GM21737 (cell line): ENCODE measurements at regions not wholly inside any gene's neighbourhood (a gene's known extent, or its start where the extent isn't known, plus 50 kb on each side); places are given as distances from the start of the nearest gene placed in this dataset.

ENCODE experiments used
- ATAC-seq: cut with Tn5 transposase; IDR thresholded peaks from one replicate; pipeline ENCODE4 v1.9.1; 2021; ENCODE audit warnings: mild to moderate bottlenecking, moderate library complexity; ENCODE audit not compliant: unreplicated experiment

DNA sequence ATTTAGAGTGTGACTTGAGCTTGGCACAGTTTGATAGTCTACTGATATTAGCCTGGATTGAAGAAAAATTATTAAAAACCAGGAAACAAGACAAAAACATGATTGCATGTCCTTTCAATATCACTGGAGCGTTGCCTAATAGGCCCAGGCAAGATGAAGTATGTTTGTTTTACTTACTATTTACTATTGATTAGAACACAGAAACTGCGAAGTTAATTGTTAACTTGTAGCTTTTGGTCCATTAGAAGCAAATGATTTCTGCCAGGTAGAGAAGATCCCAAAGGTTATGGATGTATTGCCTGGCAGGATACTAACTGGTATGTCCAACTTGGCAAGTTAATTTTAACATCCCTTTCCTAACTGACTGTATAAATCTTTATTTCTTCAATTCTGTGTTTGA, 268.9 kb downstream of the ETNK1 start:
- no peak for ATAC-seq

DNA sequence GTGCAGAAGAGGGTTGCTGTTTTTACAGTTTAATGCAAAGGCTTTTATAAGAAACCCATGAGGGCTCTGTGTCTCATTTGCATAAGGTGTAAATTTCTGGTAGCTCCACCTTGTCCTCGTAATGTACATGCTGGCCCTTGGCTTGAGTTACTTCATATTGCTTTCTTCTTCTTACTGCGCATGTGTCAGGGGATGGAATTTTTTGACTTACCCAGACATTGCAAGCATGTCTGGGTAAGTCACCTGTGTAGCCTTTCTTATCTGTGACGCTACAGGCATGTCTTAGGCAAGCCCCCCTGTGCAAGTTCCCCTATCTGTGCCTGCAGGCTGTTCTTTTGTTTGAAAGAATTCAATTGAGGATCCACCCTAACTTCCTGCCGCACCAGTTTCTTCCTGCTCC, 274.2 kb downstream of the ETNK1 start:
- no peak for ATAC-seq

DNA sequence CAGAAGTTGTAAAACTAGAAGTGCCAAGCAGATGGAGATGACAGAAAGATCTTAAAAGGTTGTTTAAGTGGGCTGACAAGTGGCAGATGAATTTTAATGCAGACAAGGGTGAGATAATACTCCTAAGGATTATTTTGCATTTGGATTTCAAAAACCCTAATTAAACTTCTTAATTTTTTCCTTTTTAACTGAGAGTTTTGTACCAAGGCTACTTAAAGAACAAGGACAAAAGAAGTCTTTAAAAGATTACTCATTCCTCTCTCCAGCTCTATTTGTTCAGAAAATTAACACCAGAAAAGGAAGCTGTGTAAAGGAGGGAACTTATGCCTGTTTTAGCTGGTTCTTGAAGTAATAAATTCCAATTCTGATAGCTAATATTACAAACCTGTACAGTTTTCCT, 275.4 kb downstream of the ETNK1 start:
- ATAC-seq, result no peak

DNA sequence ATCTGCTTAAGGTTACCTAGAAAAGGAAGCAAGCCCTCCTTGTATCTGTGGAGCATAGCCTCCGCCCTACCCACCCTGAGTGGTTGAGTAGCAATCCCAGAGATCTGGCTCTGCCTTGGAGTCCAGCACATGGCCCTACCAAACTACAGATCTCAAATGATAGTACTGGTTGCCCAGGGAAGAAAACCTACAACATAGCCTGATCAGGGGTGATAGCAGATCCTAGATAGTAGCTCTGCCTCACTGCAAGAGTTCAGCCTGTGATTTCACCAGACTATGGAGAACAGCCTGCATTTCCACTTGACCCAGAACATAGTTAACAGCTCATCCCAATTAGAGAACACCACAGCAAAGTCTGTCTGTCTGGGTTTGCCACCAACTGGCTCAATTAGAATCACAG, 279.5 kb downstream of the ETNK1 start:
- ATAC-seq, result no peak

DNA sequence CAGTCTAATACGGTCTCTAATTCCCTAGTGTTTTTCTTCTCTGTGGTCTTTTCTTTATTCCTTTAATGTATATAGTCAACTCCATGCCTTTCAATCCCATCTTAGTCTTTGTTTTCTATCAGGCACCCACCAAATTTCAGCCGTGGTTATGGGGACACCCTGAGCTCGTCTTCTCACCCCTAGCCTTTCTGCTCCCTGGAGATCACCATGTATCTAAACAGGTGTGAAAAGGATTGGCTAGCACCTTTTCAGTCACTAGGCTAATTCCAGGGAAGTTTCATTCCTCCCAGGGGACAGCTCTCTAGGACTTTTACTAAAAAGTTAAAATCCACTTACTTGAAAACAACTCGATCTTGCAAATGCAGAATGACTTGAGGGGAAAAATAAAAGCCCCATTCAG, 291.3 kb downstream of the ETNK1 start:
- ATAC-seq, result no peak

DNA sequence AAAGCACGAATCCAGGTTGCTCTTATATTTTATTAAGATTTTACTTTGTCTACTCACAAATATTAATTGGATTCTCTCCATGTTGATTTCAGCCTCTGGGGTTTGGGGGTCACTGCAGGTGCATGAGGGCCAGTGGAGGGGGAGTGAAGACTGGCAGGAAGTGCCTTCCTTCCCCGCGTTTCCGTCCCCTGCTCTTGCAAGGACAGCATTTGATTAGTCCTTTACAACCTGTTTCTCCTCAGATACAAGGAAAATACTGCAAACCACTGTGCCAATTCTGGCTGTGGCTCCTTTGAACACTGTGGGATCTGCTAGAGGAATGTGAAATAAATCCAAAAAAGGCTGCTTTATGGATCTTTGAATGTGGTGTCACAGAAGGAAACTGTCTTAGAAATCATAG, 291.8 kb downstream of the ETNK1 start:
- no peak for ATAC-seq

DNA sequence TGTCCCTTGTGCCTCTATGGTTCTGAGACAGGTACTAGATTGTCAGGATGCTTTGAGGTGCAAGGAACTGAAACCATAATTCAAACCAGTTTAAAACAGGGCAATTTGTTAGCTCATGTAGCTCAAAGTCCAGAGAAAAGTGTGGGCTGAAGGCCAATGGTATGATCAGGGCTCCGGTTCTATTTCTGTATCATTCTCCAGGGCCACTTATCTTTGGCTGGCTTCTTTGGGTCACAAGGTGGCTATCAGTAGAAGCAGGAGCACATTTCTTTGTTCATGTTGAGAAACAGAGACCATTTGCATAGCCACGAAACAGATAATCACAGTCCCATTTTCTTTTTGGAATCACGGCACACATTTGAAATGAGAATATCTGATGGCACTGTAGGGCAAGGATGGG, 294.9 kb downstream of the ETNK1 start:
- no peak for ATAC-seq

DNA sequence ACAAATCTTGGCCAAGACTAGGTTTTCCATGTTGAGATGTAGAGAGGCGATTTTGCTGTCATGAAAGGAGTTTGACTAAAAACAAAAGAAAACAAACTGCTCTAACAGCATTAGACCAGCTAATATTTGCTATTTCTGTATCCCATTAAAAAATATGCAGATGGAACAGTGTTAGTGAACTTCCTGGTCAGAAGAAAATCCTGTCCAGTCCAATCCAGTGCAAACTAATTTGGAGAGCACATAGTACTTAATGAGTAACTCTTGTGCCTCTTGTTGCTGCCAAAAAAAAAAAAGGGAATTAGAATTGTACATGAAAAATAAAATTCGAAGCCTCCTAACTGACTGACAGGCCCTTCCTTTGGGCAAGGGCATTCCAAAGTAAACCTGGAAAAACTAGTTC, 298.8 kb downstream of the ETNK1 start:
- no peak for ATAC-seq

DNA sequence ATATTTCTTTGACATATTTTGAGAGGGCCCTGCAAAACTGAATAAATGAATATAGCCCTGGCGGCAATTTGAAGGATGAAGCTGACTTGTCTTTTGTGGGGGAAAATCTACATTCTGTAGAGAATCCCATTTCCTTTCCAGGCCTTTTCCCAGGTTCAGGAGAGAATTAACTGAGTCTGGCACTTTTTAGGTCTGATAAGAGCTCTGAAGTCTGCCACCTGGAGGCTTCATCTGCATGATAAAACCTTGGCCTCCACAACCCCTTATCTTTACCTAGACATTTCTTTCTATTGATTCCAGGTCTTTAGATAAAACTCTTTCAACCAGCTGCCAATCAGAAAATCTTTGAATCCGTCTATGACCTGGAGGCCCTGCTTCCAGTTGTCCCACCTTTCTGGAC, 299.4 kb downstream of the ETNK1 start:
- ATAC-seq, result no peak

DNA sequence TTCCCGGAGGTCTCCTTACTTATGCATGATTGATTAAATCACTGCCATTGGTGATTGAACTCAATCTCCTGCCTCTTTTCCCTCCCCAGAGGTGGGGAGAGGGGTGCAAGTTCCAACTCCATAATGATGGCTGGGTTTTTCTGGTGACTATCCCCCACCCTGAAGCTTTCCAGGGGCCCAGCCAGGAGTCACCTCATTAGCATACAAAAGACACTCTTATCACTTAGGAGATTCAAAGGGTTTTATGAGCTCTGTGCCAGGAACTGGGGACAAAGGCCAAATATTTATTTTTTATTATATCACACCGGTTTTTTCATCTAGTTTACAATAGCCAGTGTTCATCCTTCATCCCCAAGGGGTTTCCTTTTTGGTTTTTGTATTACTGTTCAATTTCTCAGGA, 300.7 kb downstream of the ETNK1 start:
- ATAC-seq, result no peak

DNA sequence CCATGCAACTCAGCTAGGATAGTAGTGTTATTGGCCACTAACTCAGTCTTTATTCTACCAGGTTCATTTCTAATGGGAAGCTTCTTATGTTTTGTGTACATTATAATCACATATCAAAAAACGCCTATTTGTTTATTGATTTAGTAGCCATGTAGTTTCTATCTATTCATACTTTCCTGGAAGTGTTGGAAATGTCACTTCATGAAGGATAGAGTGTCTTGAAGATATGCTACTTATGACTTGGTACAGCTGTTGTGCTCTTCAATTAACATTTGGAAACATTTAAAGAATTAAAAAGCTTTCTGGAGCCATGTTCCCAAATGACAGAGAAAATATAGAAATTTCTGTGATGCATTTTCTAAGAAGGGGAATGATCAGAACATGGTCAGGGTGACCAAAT, 307.5 kb downstream of the ETNK1 start:
- no peak for ATAC-seq

DNA sequence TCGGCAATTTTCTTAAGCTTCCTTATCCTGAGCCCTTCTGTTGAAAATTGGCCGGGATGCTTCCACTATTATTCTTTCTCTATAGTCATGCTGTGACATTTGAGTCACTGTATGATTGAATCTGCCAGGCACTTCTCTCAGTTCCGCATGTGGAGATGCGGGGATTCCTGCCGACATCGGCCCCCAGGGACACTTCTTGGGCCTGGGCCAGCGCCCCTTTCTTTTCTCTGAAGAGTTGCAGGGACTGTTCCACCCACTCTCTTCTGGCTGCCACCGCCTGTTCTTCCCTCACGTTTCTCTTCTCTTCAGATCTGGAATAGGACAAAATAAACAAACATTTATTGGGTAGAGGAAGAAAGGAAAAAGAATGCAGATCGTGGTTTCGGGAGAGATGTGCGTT, 310.1 kb downstream of the ETNK1 start:
- ATAC-seq, result no peak

DNA sequence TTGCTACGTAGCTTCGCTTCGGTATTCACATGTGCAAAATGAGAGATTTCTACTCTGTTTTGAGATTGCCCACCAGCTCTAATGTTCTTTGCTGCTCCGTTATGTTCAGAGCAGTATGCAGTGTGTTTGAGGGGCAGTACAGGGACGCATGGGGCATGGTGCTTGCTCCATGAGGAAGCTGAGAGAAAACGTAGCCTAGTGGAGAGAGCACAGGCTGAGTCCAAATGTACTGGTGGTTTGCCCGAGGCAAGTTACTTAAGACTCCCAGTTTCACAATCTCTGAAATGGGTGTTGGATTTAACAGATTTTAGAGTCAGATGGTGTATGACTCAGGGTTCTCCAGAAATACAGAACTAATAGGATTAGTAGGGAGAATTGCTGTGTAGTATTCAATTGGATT, 310.5 kb downstream of the ETNK1 start:
- ATAC-seq, result no peak

DNA sequence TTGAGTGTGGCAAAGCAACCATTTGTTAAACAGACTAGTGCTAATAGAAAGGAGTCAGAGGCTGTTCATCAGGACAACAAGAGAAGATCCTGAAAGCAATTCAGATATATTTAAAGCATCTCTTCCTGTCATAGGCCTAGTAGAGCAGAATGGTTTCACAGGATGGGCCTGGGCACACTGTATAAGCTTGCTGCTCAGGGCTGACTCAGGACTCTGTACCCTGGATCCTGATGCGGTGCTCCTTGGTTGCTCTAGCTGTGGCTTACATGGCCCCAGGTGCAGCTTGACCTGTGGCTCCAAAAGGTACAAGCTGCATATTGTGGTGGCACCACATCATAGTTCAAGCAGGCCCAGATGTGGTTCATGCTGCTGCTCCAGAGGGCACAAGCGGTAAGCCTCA, 313.4 kb downstream of the ETNK1 start:
- no peak for ATAC-seq

DNA sequence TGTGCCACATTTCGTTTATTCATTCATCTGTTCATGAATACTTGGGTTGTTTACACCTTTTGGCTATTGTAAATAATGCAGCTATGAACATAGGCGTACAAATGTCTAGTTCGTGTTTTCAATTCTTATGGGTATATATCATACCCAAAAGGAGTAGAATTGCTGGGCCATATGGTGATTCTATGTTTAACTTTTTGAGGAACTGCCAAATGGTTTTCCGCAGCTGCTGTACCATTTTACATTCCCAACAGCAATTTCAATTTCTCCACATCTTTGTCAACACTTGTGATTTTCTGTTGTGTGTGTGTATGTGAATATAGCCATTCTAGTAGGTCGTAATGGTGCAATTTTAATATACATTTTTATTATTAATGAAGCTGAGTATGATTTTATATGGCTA, 326.2 kb downstream of the ETNK1 start:
- no peak for ATAC-seq

DNA sequence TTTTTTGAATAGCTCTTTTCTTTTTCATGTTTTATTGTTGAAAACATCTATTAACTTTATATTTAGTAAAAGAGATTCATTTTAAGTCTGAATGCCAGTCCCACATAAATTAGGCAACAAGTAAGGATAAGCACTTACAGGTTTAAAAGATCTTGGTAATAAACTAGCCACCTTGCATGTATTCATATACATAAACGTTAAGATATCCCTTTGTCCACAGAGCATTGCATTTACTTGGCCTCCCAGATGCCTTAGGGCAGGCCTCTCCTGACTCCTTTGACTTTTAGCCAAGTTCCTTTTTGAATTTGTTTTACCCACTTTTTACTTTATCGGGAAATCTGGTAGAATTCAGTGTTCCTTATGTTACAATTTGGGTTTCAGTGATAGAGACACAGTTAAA, 331.7 kb downstream of the ETNK1 start:
- ATAC-seq, result no peak

DNA sequence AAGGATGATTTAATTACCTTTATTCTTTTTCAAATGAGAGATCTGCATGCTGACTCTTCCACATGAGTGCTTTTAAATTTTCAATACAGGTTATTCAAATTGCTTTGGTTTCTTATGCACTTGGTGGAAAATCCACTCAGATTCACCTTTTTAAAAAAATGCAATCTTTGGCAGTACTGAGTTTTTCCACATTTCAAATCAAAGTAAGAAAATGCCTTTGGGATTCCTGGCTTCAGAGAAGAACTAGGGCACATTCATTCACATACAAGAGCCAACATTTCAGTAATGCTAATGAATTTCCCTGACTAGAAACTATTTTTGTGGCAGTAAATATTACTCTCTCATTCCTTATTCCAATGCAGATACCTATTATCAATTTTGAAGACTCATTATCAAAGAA, 342.2 kb downstream of the ETNK1 start:
- no peak for ATAC-seq

DNA sequence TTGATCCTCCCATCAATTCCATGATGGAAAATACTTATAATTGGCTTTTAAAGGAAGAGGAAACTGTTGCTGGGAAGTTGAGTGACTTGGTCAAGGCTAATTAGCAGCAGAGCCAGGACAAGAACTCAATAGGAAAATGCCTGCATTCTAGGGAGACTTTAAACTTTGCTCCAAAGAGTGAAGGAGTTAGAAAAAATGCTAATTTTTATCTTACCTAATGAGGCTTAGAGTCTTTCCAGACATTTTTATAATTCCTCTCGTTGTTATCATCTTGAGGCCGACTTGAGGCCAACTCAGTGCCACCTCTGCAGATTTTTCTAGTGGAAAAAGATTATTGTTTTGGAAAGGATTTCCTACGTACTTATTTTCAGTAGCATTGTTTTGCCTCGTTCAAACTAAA, 344.6 kb downstream of the ETNK1 start:
- ATAC-seq, result no peak

DNA sequence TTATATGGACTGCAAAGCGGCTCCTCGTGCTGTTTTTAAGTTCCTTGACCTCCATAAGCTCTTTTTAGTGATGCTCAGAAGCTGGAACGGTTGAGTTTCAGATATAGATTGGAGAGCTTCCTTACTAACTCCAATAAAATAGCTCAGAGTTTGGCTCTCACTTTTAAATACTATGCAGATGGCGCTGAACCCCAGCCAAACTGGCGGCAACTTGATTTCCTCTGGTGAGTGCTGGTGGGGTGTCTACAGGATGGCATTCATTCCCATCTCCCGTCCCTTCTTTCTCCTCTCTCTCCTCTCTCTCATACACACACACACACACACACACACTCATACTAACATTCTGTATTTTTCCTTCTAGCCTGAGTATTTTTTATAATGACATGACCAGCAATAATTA, 346.3 kb downstream of the ETNK1 start:
- no peak for ATAC-seq

DNA sequence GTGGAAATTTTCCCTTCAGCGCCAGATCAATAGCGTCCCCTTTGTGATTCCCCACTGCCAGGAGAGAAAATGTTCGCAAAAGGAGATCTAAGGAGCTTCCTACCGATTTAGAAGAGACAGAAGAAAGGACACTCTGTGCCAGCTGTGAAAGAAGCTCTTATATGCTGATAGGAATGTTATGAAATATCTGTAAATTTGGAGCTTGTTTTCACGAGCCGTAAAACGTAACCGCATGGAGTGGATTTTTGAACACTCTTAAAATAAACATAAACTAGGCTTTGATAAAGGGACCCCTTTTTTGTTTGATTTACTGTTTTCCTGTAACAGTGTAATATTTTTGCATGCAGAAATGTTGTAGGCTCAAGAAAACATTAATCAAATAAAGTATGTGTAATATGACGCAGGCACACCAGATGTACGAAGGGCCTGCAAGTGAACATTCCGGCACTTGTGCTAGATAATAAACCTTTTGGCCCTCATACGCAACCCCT, 346.8 kb downstream of the ETNK1 start:
- ATAC-seq, result no peak

DNA sequence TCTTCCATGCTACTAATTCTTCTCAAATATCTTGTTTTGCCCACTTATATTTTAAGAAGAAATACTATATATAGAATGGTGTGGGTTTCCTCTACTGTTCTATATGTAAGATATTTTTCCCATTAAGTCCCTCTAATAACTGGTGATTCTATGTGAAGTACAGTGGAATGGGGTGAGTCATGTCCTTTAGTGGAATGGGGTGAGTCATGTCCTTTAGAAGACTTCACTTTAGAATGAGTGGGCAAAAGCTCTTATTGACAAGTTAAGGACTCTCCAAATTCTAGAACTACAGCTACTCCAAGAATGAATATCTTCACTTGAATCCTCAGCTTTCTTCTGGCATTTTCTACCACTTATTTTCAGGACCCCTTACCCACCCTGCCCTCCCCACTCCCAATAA, 349.9 kb downstream of the ETNK1 start:
- ATAC-seq, result no peak

DNA sequence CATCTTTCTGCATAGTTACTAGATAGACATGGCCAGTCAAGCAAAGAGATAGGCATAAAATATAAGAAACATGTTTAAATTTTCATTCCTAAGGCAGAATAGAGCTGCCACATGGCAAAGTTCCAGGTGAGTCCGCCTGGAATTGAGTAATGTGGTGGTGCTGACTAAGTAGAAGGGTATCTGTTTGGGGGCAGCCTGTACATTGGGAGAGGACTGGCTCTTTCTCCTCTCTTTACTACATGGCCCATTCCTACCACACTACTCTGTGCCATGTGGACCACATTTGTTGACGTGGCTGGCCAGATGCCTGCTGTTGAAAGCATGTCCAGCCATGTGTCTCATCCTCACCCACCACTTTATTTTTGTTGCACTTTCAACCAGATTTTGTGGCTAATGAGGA, 354.0 kb downstream of the ETNK1 start:
- no peak for ATAC-seq

DNA sequence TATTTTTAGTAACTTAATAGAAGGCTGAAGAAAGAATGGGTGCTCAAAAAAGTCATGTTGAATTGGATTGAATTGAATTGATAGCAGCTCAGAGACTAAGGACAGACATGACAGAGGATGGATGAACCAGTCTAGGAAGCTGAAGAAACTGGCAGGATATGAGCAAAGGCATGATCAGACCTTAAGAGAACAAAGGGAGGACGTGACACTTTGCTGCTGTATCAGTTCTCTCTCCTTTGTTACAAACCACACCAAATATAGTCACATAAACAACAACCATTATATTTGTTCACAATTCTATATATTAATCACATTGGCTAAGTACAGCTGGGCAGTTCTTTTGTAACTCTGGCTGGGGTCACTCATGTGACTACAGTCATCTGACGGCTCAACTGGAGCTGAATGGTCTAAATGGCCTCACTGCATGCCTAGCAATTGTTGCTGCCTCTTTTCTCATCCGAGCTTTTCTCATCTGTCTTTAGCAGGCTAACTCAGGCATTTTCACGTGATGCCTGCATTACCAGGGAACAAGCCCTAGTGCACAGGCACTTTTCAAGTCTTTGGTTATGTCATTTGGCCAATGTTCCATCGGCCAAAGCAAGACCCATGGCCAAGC, 355.0 kb downstream of the ETNK1 start:
- ATAC-seq, result no peak

DNA sequence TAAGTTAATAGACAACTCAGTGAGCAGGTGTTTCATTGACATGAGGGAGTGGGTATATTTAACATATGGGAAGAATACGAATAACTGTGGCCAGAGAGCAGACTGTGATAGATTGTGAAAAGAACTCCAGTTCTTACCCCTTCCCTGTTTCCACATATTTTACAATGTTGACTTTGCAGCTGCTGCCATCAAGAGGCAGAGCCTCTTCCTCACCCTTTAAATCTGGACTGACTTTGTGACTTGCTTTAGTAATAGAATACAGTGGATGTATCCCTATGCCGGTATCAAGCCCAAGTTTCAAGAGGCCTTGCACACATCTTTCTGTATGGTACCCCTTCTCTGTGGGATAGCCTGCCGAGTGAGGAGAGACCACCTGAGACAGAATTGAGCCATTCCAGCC, 356.7 kb downstream of the ETNK1 start:
- ATAC-seq, result no peak
